SW480 (cell line): ENCODE measurements at regions not wholly inside any gene's neighbourhood (a gene's known extent, or its start where the extent isn't known, plus 50 kb on each side); places are given as distances from the start of the nearest gene placed in this dataset.
A peak's percentile ranks its signal among the peaks of the same experiment; 100 is the strongest.
"Not testable (repeated sequence)": the region's sequence is repeated elsewhere in the genome, so short reads cannot be mapped to it uniquely, and the experiment has no call there.

Experiments used
- DNase-seq: peaks from one replicate; pipeline ENCODE4 v3.0.0-alpha.2; 2016; ENCODE audit warnings: low spot score

DNA sequence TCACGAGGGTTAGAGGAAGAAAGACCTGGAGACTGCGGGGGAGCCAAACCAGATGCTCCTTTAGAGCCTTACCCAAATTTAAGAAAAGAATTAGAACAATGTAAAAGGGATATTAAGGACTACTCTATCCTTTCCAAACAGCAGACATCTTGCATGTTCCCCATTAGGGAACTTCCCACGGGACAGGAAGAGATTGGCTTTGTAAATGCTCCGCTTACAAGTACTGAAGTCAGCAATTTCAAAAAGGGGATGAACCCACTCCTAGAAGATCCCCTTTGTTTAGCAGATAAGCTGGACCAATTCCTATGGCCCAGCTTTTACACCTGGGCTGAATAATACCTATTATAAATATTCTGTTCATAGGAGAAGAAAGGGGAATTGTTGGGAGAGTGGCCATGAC lies 74.2 kb downstream of the APOBEC1 start:
- no peak for DNase-seq

DNA sequence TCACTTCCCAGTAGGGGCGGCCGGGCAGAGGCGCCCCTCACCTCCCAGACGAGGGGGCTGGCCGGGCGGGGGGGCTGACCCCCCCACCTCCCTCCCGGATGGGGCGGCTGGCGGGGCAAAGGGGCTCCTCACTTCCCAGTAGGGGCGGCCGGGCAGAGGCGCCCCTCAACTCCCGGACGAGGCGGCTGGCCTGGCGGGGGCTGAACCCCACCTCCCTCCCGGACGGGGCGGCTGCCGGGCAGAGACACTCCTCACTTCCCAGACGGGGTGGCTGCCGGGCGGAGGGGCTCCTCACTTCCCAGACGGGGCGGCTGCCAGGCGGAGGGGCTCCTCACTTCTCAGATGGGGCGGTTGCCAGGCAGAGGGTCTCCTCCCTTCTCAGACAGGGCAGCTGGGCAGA lies 75.6 kb downstream of the APOBEC1 start:
- DNase-seq, result not testable (repeated sequence)

DNA sequence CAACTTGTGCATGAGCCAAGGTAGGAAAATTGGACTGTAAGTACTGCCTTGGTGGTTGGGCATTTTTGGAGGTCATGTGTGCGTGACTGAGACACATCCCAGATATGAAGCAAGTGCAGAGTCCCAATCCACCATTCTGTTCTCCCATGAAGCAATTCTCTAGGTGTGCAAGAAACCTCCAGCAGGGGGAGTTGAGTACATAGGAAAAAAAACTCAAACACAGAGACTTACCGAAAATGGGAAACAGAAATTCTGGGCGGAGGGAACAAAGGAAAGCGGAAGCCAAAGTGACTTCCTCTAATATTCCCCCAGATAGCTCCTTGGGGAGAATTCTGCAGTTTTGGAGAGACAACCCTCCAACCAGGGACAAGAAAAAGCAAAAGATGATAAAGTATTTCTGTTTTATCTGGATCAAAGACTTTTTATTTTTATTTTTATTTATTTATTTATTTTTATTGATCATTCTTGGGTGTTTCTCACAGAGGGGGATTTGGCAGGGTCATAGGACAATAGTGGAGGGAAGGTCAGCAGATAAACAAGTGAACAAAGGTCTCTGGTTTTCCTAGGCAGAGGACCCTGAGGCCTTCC lies 76.9 kb downstream of the APOBEC1 start:
- peak; percentile 80 for DNase-seq

DNA sequence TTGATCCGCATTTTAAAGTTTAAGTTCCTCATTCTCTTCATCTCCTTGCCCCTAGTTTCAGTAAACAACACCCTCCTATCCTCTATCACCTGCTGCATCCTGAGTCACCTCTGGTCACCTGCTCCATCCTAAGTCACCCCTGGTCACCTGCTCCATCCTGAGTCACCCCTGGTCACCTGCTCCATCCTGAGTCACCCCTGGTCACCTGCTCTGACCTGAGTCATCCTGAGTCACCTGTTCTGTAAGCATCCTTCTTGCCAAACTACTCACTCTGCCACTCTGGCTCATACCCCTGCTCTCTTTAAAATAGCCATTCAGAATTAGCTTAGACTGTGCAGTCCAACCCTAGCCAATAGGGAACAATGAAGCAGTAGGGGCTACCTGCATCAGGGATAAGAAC lies 80.6 kb upstream of the CD163 start:
- DNase-seq, result peak; percentile 88

DNA sequence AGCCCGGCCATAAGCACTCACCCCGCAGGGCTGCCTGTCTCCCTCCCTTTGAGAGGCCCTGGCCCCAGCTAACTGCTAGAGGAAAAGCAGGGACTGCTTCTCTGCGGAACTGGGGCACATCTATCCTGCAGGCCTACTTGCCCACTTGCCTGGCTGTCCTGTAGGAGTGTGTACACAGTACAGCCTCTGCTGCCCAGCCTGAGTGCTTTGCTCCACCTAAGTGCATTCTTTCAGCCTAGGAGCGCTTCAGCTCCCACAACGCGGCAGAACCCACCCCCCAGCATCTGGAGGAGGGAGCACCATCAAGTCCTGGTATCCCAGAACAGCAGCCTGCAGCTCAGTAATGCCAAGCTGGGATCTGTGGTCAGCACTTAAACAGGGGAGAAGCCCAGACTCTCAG lies 79.9 kb upstream of the CD163 start:
- DNase-seq, result no peak

DNA sequence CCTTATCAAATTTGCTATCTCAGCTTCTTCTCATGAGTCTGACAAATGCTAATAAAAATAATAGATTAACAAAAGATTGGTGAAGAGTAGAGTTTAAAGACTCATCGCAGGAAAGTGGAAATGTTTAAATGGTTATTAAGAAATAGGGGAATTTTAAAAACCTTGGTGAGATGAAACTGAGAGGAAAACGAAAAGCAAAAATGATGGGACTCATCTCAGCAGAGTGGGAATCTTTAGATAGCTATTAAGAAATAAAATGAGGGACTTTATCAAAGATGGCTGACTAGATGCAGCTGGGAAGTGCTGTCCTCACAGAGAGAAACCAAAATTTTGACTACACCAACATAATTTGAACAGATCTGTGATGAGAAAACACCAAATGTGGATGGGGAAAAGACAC lies 79.2 kb upstream of the CD163 start:
- DNase-seq, result no peak

DNA sequence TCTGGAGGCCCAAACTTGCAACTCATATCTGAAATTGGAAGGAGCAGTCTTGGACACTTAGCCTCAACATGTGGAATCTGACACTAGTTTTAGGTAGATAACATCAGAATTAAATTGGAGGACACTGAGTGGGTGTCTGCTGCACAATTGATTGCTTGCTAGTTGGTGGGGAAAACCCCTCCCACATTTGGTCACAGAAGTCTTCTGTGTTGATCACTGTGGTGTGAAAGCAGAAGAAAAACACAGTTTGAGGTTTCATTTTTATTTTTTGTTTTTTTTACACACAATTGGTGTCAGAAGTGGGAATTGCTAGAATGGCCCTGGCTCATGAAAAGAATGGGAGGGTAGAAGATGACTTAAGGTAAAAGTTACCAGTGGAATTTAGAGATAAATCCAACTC lies 78.0 kb upstream of the CD163 start:
- no peak for DNase-seq

DNA sequence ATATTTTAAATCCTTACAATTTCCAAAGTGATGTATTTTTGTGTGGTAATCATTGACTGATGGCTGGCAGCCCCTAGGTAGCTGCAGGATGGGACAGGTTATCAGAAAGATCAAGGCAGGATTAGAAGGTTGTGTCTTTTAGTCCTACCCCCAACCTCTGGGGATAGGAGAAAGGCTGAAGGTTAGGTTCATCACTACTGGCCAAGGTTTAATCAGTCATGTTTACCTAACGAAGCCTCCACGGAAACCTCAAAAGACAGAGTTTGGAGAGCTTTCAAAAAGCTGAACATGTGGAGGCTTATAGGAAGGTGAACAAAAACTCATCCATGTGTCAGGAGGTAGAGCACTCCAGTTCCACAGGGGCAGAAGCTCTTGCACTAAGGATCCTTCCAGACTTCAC lies 77.5 kb upstream of the CD163 start:
- DNase-seq, result no peak

DNA sequence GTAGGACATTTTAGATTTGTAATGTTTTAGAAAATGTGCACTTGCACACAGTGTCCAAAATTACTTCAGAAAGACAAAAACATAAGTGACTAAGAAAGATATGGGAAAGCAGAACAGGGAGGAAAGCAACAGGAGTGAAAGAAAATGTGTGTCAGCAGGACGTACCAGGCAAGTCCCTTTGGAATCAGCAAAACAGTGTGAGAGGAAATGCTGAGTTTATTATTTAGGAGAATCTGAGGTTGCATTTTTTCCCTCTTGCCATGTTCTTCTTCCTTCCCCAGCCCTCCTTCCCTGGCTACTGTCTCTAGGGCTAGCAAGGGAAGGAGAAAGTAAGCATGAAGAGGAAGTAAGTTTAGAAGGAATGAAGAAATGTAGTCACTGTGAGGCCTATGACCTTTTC lies 67.7 kb upstream of the CD163 start:
- no peak for DNase-seq

DNA sequence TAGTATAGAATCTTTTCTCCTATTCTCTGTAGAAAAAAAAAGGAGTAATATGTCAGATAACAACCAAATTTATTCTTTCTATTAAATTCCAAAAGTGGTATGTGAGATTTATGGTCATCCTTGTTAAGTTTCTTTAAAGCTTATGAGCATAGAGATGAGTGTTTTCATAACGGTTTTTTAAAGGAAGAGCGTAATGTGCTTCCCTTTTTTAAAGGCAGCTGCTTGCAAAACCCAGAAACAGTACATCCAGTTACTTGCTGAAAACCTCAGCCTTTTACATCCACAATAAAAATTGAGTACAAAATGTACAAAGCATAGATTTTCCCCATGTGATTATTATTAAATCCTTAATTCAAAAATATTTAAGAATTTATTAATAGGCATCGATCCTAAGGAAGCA lies 53.6 kb upstream of the CD163 start:
- DNase-seq, result no peak

DNA sequence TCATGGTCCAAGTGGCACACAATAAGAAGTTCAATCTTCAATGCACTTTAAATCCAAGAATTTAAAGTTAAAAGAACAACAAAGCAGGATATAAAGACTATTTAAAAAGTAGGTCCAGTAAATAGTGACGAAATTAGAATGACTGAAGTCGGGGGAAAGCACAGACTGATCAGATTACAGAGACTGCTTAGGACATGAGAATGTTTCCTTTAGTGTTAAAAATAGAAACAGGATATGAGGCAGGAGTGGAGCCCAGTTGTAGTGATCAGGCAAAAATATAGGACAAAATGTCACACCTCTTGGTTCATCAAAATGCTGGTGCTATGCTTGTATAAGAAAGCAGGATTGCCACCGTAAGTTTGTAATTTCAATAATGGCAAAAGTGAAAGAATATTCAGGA lies 52.2 kb upstream of the CD163 start:
- DNase-seq, result peak; percentile 28

DNA sequence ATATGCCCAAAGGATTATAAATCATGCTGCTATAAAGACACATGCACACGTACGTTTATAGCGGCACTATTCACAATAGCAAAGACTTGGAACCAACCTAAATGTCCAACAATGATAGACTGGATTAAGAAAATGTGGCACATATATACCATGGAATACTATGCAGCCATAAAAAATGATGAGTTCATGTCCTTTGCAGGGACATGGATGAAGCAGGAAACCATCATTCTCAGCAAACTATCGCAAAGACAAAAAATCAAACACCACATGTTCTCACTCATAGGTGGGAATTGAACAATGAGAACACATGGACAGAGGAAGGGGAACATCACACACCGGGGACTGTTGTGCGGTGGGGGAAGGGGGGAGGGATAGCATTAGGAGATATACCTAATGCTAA lies 51.3 kb upstream of the CD163 start:
- DNase-seq, result not testable (repeated sequence)
